GM20431 (cell line): ENCODE measurements at regions not wholly inside any gene's neighbourhood (a gene's known extent, or its start where the extent isn't known, plus 50 kb on each side); places are given as distances from the start of the nearest gene placed in this dataset.

ENCODE experiments used
- in situ Hi-C: fragments of 300-500 bp; cut with MseI, MboI; formaldehyde crosslinking; loops from one replicate; pipeline ENCODE4 v1.15.0; 2020; ENCODE audit warnings: low sequenced_read_pairs; ENCODE audit not compliant: unreplicated experiment

GRCh38 chr12:14148489-14149270 lies 167.3 kb upstream of the GRIN2B start:
- in situ Hi-C loops: no loop called here

- in situ Hi-C loops: loop anchor here (25.0 kb wide), 1 partner anchor 292 kb away; no protein-coding TSS in a partner anchor
These were observed 172.4 kb upstream of the GRIN2B start for GRCh38 chr12:14153803-14154202.

DNA sequence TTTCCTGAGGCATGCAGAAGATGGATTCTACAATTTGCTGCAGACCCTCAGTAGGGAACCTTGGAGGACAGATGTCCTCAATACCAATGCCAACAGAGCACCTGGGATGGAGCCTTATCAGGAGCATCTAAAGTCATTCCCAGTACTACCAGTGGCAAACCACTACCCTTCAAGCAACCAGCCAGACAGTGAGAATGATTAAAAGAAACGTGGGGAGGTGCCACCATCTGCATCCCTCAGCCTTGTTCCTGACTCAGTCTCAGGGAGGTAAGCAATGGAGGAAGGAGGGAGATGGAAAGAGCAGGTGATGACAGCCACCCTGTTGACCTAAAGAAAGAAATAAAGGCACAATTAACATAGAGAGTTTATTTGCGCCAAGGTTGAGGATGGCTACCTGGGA lies 175.2 kb upstream of the GRIN2B start:
- in situ Hi-C loops: loop anchor here (25.0 kb wide), 1 partner anchor 294 kb away; no protein-coding TSS in a partner anchor

DNA sequence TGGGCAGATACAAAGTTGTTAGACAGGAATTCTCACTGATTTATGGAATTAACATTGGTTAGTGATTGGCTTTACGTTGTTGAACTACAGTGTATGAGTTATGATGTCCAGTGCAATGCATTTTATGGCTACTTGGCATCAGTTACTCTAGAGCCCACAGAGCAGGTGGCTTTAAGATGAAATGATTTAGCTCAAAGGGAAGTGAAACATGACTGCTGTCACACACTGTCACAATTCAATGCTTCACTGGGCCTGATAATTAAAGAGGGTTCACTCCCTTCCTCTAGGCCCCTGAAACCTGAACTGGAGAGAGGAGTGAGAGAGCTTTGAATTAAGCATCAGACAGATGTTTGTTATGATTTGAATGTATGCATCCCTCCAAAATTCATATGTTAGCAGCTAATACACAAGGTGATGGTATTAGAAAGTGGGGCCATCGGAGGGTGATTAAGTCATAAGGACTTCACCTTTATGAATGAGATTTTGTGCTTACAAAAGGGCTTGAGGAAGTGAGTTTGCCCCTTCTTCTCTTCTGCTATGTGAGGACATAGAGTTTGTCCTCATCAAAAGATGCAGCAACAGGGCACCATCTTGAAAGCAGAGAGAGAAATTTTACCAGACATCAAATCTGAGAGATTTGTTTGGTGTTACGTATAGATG lies 175.8 kb upstream of the GRIN2B start:
- in situ Hi-C loops: loop anchor here (25.0 kb wide), 1 partner anchor 295 kb away; no protein-coding TSS in a partner anchor

DNA sequence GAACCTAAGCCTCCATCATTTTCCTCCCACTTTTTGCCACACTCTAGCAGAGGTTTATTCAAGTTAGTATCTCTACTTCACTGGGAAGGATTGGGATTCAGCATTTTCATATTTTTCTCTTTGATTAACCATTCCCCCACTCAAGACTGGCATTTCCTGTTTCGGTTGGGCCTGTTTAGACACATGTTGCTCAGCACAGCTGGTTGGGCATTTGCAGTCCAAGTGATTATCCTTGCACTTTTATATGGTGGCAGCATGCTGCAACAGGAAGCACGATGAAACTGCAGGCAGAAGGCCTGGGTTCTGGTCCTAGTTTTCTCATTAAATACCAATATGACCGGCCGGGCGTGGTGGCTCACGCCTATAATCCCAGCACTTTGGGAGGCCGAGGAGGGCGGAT lies 182.9 kb upstream of the GRIN2B start:
- in situ Hi-C loops: loop anchor here (25.0 kb wide), 1 partner anchor 302 kb away; no protein-coding TSS in a partner anchor

GRCh38 chr12:14167005-14167628 lies 185.7 kb upstream of the GRIN2B start:
- in situ Hi-C loops: loop anchor here (25.0 kb wide), 1 partner anchor 305 kb away; no protein-coding TSS in a partner anchor

- in situ Hi-C loops: loop anchor here (25.0 kb wide), 1 partner anchor 307 kb away; no protein-coding TSS in a partner anchor
These were observed 187.9 kb upstream of the GRIN2B start for GRCh38 chr12:14169281-14169680.

DNA sequence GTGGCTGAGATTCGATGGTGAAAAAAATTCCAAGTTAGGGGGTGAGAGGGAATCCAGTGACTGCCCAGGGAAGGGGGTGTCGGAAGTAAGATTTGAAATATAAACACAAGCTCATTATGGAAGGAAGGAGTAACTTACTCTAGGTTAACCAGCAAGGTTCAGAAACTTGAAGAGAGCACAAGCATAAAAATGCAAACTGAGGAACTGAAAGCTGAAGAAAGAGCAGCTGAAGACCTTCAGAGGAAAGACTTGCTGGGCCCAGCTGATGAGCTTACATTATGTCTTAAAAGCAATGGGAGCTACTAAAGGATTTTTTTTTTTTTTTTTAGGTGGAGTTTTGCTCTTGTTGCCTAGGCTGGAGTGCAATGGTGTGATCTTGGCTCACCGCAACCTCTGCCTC lies 189.7 kb upstream of the GRIN2B start:
- in situ Hi-C loops: loop anchor here (25.0 kb wide), 1 partner anchor 309 kb away; no protein-coding TSS in a partner anchor

- in situ Hi-C loops: no loop called here
These were observed 190.3 kb upstream of the ATF7IP start for GRCh38 chr12:14175206-14175605.

DNA sequence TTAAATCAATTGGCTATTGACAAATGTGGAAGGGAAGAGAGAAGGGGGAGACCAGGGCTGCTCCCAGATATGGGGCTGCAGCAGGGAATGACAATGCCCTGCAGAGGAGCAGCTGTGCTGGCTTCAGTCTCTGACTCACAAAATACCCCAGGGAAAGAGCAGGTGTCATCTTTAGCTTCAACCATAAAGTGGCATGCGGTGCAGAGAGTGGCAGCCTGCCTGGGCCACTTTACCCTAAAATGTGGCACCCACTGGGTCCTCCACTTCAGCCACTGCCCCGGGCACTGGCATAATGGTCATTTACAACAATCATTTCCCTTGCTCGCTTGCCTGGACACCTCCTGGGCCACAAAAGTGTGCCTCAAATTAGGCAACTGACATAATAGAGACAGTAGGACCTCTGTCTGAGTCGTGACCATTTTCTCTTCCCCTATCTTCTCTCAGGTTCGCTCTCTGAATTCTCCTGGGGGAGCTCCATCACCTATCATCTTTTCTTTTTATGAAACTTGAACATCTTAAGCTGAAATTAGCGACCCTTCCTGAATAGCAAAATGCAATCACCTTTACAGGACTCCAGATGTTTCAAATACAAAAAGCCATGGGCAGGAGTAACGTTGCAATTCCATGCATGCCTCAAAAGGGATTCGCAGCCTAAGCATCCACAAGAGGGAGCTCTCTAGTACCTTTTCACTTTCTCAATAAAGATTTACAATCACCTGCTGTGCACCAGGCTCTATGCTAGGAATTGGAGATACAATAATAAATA lies 179.9 kb upstream of the ATF7IP start:
- in situ Hi-C loops: no loop called here

GRCh38 chr12:14186193-14186502 lies 179.3 kb upstream of the ATF7IP start:
- in situ Hi-C loops: no loop called here

GRCh38 chr12:14187002-14187401 lies 178.5 kb upstream of the ATF7IP start:
- in situ Hi-C loops: no loop called here

DNA sequence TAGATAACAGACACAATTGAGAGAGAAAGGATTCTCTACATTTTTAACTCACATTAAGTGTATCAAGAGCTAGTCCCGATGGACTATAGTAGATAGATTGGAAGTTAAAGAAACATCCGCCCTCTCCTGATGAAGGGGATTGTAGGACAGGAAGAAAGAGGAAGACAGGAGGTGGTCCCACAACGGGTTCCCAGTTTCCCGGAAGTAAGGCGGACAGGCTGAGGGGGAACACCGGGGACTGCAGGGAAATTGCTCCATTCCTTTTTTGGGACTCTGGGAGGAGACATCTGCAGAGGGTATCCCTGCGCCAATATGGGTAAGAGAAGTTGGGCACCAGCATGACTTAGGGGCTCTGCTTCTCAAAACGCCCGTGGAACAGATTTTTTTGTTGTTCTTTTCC lies 177.5 kb upstream of the ATF7IP start:
- in situ Hi-C loops: no loop called here

DNA sequence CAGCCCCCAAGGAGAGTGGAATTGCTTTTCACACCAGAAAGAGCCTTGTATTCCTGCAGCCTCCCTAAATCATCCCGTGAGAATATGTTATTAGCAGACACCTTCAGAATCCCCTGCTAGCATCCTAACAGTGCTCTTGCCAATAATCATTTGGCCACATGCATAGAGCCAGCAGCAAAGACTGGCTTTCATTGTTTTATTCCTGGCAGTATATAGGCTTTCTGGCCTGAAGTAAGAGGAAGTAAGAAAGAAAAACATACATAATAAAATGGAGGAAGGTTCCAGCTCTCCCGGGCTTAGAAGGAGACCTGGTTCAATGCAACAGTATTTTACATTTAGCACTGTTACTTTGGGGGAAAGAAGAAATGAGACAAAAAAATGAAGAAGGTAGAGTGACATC lies 176.7 kb upstream of the ATF7IP start:
- in situ Hi-C loops: no loop called here

DNA sequence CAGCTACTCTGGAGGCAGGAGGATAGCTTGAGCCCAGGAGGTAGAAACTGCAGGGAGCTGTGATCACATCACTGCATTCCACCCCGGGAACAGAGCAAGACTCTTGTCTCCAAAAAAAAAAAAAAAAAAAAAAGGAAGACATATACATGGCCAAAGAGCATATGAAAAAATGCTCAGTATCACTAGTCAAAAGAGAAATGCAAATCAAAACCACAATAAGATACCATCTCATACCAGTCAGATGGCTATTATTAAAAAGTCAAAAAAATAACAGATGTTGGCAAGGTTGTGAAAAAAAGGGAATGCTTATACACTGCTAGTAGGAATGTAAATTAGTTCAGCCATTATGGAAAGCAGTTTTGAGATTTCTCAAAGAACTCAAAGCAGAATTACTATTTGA lies 174.8 kb upstream of the ATF7IP start:
- in situ Hi-C loops: no loop called here

DNA sequence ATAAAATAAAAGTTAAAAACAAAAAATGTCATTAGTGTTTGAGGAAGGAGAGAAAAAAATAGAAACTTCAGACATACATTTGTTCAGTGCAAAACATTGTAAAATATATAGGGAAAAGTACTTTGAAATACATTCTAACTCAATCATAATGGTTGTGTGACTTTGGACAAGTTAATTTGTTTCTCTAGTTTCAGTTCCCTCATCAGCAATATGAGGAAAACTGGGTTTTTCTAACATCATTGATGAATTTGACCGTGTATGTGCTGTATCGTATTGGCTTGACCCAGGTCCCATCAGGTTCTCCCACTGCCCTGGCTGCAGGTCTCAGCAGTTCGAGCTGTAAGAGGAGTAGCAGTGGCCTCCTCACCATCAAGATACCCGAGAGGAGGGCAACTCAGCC lies 173.9 kb upstream of the ATF7IP start:
- in situ Hi-C loops: no loop called here

DNA sequence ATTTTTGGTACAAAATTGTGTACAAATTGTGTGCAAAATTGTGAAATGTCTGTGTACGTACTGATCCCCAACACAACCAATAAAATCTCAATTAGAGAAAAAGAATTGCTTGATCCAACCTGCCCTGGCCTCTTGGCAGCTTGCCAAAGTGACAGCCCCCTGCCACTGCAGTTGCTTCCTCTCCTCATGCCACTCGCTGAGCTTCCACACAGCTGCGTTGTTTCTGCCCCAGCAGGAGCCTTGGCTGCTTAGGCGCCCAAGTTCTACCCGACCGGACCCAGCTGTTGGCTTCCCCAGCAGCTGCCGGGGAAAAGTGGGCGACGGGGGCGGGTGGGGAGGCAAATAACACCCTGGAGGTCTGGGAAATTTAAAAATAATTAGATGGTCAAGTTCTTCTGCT lies 171.8 kb upstream of the ATF7IP start:
- in situ Hi-C loops: no loop called here

GRCh38 chr12:14194572-14194971 lies 170.9 kb upstream of the ATF7IP start:
- in situ Hi-C loops: no loop called here

GRCh38 chr12:14199455-14200198 lies 165.9 kb upstream of the ATF7IP start:
- in situ Hi-C loops: no loop called here

DNA sequence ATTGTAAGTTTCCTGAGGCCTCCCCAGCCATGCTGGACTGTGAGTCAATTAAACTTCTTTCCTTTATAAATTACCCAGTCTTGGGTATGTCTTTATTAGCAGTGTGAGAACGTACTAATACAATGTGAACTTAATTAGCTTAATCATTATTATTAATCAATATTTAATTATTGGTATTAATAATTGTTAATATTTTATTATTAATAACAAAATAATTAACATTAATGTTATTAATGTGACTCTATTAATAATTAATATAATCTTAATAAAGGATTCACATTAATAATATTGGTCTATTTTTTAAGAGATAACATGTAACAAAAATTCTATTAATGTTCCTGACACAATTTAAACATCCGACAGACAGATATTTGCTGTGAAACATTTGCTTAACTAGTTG lies 164.9 kb upstream of the ATF7IP start:
- in situ Hi-C loops: no loop called here
